A673 (cell line): ENCODE measurements at regions not wholly inside any gene's neighbourhood (a gene's known extent, or its start where the extent isn't known, plus 50 kb on each side); places are given as distances from the start of the nearest gene placed in this dataset.

Experiments used
- BruUV-seq: library from RNA; stranded (reverse); fragments of 400-500 nt; replicated peaks from 2 replicates; lab custom pipeline; 2021; lab: Mats Ljungman, UMichigan
- CTCF ChIA-PET: fragments of 300-600 bp; sonication (Branson Sonifier 250); formaldehyde crosslinking; loops from one replicate; lab custom pipeline; 2022; ENCODE audit warnings: antibody characterized with exemption; lab: Charles Lee
- POLR2A ChIA-PET: fragments of 300-600 bp; sonication (Branson Sonifier 250); formaldehyde crosslinking; loops from one replicate; lab custom pipeline; 2022; ENCODE audit warnings: antibody characterized with exemption; ENCODE audit not compliant: low non-redundant PET; lab: Charles Lee
- DNase-seq: peaks from one replicate; pipeline ENCODE4 v3.0.0-alpha.2; 2015; ENCODE audit warnings: low spot score
- H3K27ac ChIP-seq: fragments of 200-600 bp; sonication (generic); 2 replicates; pipeline ENCODE4 v1.5.1; 2016; ENCODE audit warnings: mixed run types, low read depth, mild to moderate bottlenecking, mixed read lengths, antibody characterized with exemption, low read length; ENCODE audit not compliant: poor library complexity, severe bottlenecking
- H3K27me3 ChIP-seq: fragments of 200-600 bp; sonication (generic); replicated peaks from 2 replicates; pipeline ENCODE4 v1.6.1; 2017; ENCODE audit warnings: mixed run types, low read depth, mild to moderate bottlenecking, mixed read lengths, antibody characterized with exemption, low read length; ENCODE audit not compliant: insufficient read depth, poor library complexity
- H3K36me3 ChIP-seq: fragments of 200-600 bp; sonication (generic); 2 replicates; pipeline ENCODE4 v1.6.1; 2016; ENCODE audit warnings: mixed run types, mild to moderate bottlenecking, mixed read lengths, antibody characterized with exemption, low read length; ENCODE audit not compliant: insufficient read depth, poor library complexity, severe bottlenecking
- H3K4me1 ChIP-seq: fragments of 200-600 bp; sonication (generic); 2 replicates; pipeline ENCODE4 v1.6.1; 2017; ENCODE audit warnings: mixed run types, mild to moderate bottlenecking, mixed read lengths, antibody characterized with exemption, low read length; ENCODE audit not compliant: insufficient read depth, poor library complexity, severe bottlenecking
- H3K4me3 ChIP-seq: fragments of 200-600 bp; sonication (generic); 2 replicates; pipeline ENCODE4 v1.5.1; 2016; ENCODE audit warnings: low read depth, mixed run types, mild to moderate bottlenecking, mixed read lengths, low read length; ENCODE audit not compliant: poor library complexity, severe bottlenecking
- H3K9me3 ChIP-seq: fragments of 200-600 bp; sonication (generic); 2 replicates; pipeline ENCODE4 v1.6.1; 2016; ENCODE audit warnings: mixed run types, low read depth, mild to moderate bottlenecking, mixed read lengths, antibody characterized with exemption, low read length; ENCODE audit not compliant: poor library complexity, severe bottlenecking
- CTCF ChIP-seq: fragments of 300-800, 200-600 bp; sonication (generic); conservative IDR thresholded peaks from 2 replicates; pipeline ENCODE4 v1.5.1; 2017; ENCODE audit warnings: low read depth, mild to moderate bottlenecking, antibody characterized with exemption, low read length, moderate library complexity, mixed read lengths
- EZH2 ChIP-seq: fragments of 200-600 bp; sonication (generic); IDR thresholded peaks from 2 replicates; pipeline ENCODE4 v1.6.1; 2017; ENCODE audit warnings: borderline replicate concordance, low read depth, mild to moderate bottlenecking, mixed read lengths, antibody characterized with exemption, low read length; ENCODE audit not compliant: poor library complexity, severe bottlenecking
- intact Hi-C: fragments of 100-400 bp; cut with micrococcal nuclease; formaldehyde crosslinking; loops from one replicate; pipeline ENCODE4 v1.10.0; 2022; ENCODE audit not compliant: unreplicated experiment

- Histone ChIP-seq H3K4me1 (no peaks in the 10 kb centered on the region), H3K27me3 (peaks cover 4% of the 10 kb centered on the region), H3K4me3 (no peak overlapping the region), H3K9me3 (no peaks in the 10 kb centered on the region), H3K36me3 (no peaks in the 10 kb centered on the region), H3K27ac (no peak overlapping the region)
- BruUV-seq: no TSS peak
- DNase-seq: no peak
- intact Hi-C loops: no loop called here
- no peak for TF ChIP-seq EZH2
- no peak for TF ChIP-seq CTCF
- CTCF ChIA-PET: no interaction called here
- POLR2A ChIA-PET: no interaction called here
These were observed 159.7 kb upstream of the BMP4 start for GRCh38 chr14:54116198-54116885.

GRCh38 chr14:54116972-54117371 is 160.3 kb upstream of the BMP4 start:
- H3K4me3 ChIP-seq: no peak overlapping the region

GRCh38 chr14:54117396-54117795 is 160.8 kb upstream of the BMP4 start:
- TF ChIP-seq EZH2: no peak
- no peak for TF ChIP-seq CTCF
- Histone ChIP-seq H3K4me1 (no peaks in the 10 kb centered on the region), H3K4me3 (no peak overlapping the region), H3K27ac (no peak overlapping the region), H3K36me3 (no peaks in the 10 kb centered on the region), H3K9me3 (no peaks in the 10 kb centered on the region), H3K27me3 (peaks cover 4% of the 10 kb centered on the region)
- BruUV-seq: no TSS peak
- DNase-seq: no peak
- CTCF ChIA-PET: no interaction called here
- POLR2A ChIA-PET: no interaction called here
- intact Hi-C loops: no loop called here

More at GRCh38 chr14:54116972-54117371, 160.3 kb upstream of the BMP4 start:
- Histone ChIP-seq H3K9me3 (no peaks in the 10 kb centered on the region), H3K4me1 (no peaks in the 10 kb centered on the region), H3K27ac (no peak overlapping the region), H3K27me3 (peaks cover 4% of the 10 kb centered on the region), H3K36me3 (no peaks in the 10 kb centered on the region)
- BruUV-seq: no TSS peak
- ChIA-PET CTCF (no interaction called here), POLR2A (no interaction called here)
- intact Hi-C loops: no loop called here
- TF ChIP-seq EZH2: no peak
- DNase-seq: no peak

GRCh38 chr14:54117924-54118323 is 161.3 kb upstream of the BMP4 start:
- CTCF ChIA-PET: no interaction called here
- no peak for DNase-seq
- H3K9me3 ChIP-seq: no peaks in the 10 kb centered on the region
- H3K27me3 ChIP-seq: peaks cover 4% of the 10 kb centered on the region
- H3K4me1 ChIP-seq: no peaks in the 10 kb centered on the region
- POLR2A ChIA-PET: no interaction called here
- no peak overlapping the region for H3K4me3 ChIP-seq
- H3K27ac ChIP-seq: no peak overlapping the region
- intact Hi-C loops: no loop called here
- no TSS peak for BruUV-seq
- no peak for TF ChIP-seq EZH2
- TF ChIP-seq CTCF: no peak
- H3K36me3 ChIP-seq: no peaks in the 10 kb centered on the region
